GM21526 (cell line): ENCODE measurements at regions not wholly inside any gene's neighbourhood (a gene's known extent, or its start where the extent isn't known, plus 50 kb on each side); places are given as distances from the start of the nearest gene placed in this dataset.

Experiments used
- ATAC-seq: cut with Tn5 transposase; IDR thresholded peaks from one replicate; pipeline ENCODE4 v1.9.1; 2021; ENCODE audit warnings: moderate library complexity; ENCODE audit not compliant: unreplicated experiment, low FRiP score

GRCh38 chr3:61497463-61497862 is 63.9 kb upstream of the PTPRG start:
- ATAC-seq = no peak

DNA sequence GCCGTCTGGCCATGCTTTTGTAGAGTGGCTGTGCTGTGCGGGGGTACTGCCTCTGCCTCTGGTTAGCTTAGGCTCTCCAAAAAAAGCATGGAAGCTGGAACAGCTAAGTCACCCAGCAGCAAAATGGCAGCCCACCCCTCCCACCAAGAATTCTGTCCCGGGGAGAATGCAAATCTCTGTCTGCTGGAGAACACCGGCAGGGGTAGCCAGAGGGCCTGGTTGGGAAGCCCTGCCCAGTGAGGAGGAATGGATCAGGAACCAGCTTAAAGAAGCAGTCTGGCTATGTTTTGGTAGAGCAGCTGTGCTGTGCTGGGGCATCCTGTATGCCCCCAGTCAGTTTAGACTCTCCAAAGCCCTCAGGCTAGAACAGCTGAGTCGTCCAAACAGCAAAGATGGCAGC is 56.2 kb upstream of the PTPRG start:
- ATAC-seq = no peak

GRCh38 chr3:61507946-61508345 is 53.4 kb upstream of the PTPRG start:
- ATAC-seq = no peak
